ENCODE measurements at regions not wholly inside any gene's neighbourhood (a gene's known extent, or its start where the extent isn't known, plus 50 kb on each side); places are given as distances from the start of the nearest gene placed in this dataset.

- TF ChIP-seq, protein P1, sequence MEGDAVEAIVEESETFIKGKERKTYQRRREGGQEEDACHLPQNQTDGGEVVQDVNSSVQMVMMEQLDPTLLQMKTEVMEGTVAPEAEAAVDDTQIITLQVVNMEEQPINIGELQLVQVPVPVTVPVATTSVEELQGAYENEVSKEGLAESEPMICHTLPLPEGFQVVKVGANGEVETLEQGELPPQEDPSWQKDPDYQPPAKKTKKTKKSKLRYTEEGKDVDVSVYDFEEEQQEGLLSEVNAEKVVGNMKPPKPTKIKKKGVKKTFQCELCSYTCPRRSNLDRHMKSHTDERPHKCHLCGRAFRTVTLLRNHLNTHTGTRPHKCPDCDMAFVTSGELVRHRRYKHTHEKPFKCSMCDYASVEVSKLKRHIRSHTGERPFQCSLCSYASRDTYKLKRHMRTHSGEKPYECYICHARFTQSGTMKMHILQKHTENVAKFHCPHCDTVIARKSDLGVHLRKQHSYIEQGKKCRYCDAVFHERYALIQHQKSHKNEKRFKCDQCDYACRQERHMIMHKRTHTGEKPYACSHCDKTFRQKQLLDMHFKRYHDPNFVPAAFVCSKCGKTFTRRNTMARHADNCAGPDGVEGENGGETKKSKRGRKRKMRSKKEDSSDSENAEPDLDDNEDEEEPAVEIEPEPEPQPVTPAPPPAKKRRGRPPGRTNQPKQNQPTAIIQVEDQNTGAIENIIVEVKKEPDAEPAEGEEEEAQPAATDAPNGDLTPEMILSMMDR (IDR thresholded peaks at IDR 0.05): no peak
- no peak for TF ChIP-seq ZFX (IDR thresholded peaks at IDR 0.05; ENCODE audit: borderline replicate concordance)
Measured at GRCh38 chr18:34098109-34098508, 126.6 kb downstream of the NOL4 start.
